Panc1 (cell line): ENCODE measurements at regions not wholly inside any gene's neighbourhood (a gene's known extent, or its start where the extent isn't known, plus 50 kb on each side); places are given as distances from the start of the nearest gene placed in this dataset.
A peak's percentile ranks its signal among the peaks of the same experiment; 100 is the strongest.

ENCODE experiments used
- ATAC-seq: fragments of 200-7000 bp; cut with Tn5 transposase; 2 replicates; pipeline ENCODE4 v1.9.1; 2020; ENCODE audit warnings: mild to moderate bottlenecking, moderate library complexity
- BruUV-seq: library from RNA; stranded (reverse); fragments of 400-500 nt; replicated peaks from 2 replicates; lab custom pipeline; 2021; lab: Mats Ljungman, UMichigan
- CTCF ChIA-PET: fragments of 300-600 bp; sonication (Branson Sonifier 250); formaldehyde crosslinking; loops from one replicate; lab custom pipeline; 2022; ENCODE audit warnings: antibody characterized with exemption; lab: Charles Lee
- POLR2A ChIA-PET: fragments of 300-600 bp; sonication (Branson Sonifier 250); formaldehyde crosslinking; loops from one replicate; lab custom pipeline; 2022; ENCODE audit warnings: antibody characterized with exemption; lab: Charles Lee
- DNase-seq: peaks from one replicate; pipeline ENCODE4 v3.0.0-alpha.2; 2010; ENCODE audit warnings: low read depth, low spot score
- H3K27ac ChIP-seq: 2 replicates; pipeline ENCODE4 v1.5.1; 2011; ENCODE audit warnings: mild to moderate bottlenecking, low read length, inconsistent platforms
- H3K27me3 ChIP-seq: fragments of 200-500 bp; sonication (Bioruptor generic); 2 replicates; pipeline ENCODE4 v1.6.0; 2014; ENCODE audit warnings: low read length, inconsistent platforms; ENCODE audit not compliant: control insufficient read depth, insufficient read depth
- H3K36me3 ChIP-seq: fragments of 200-500 bp; sonication (Bioruptor generic); 2 replicates; pipeline ENCODE4 v1.5.1; 2014; ENCODE audit warnings: inconsistent platforms, mild to moderate bottlenecking, low read length, moderate library complexity; ENCODE audit not compliant: control insufficient read depth, insufficient read depth
- H3K4me1 ChIP-seq: 2 replicates; pipeline ENCODE4 v1.5.1; 2011; ENCODE audit warnings: inconsistent platforms, mild to moderate bottlenecking, low read length, moderate library complexity; ENCODE audit not compliant: control insufficient read depth, insufficient read depth
- H3K4me3 ChIP-seq, 2 experiments: 2 replicates each; pipeline ENCODE4 v1.5.1; 2011 to 2012; ENCODE audit warnings: low read depth in 2 of 2, low read length in 2 of 2, mild to moderate bottlenecking in 2 of 2, inconsistent platforms in 1 of 2, moderate library complexity in 1 of 2
- H3K9me3 ChIP-seq: fragments of 200-500 bp; sonication (Bioruptor generic); 2 replicates; pipeline ENCODE4 v1.5.1; 2014; ENCODE audit warnings: low read depth, mild to moderate bottlenecking, inconsistent platforms, low read length, moderate library complexity; ENCODE audit not compliant: control insufficient read depth, insufficient read depth
- POLR2AphosphoS5 ChIP-seq: IDR thresholded peaks from 2 replicates; pipeline ENCODE4 v1.6.1; 2012; ENCODE audit warnings: mild to moderate bottlenecking, low read depth, low read length, moderate library complexity
- TCF7L2 ChIP-seq: IDR thresholded peaks from 2 replicates; pipeline ENCODE4 v1.6.1; 2011; ENCODE audit warnings: mild to moderate bottlenecking, low read depth, low read length, inconsistent platforms
- in situ Hi-C: cut with HindIII; loops from 2 replicates; pipeline ENCODE4 v1.10.0; 2016; ENCODE audit warnings: low sequenced_read_pairs, low pct_unique_long_range_greater_than_20kb
- intact Hi-C: fragments of 100-400 bp; cut with micrococcal nuclease; formaldehyde crosslinking; loops from one replicate; pipeline ENCODE4 v1.10.0; 2022; ENCODE audit not compliant: unreplicated experiment
- TF ChIP-seq, protein P1 (sequence below): fragments of 450-650 bp; IDR thresholded peaks from 2 replicates; pipeline ENCODE4 v1.5.1; 2017; ENCODE audit warnings: mild to moderate bottlenecking
- TF ChIP-seq, protein P2 (sequence below), 2 experiments: IDR thresholded peaks; 2 replicates each; pipeline ENCODE4 v1.6.1; 2011 to 2012; ENCODE audit warnings: low read depth in 2 of 2, control low read depth in 1 of 2, low read length in 1 of 2, mild to moderate bottlenecking in 1 of 2, moderate library complexity in 1 of 2; ENCODE audit not compliant: insufficient read depth in 1 of 2

DNA sequence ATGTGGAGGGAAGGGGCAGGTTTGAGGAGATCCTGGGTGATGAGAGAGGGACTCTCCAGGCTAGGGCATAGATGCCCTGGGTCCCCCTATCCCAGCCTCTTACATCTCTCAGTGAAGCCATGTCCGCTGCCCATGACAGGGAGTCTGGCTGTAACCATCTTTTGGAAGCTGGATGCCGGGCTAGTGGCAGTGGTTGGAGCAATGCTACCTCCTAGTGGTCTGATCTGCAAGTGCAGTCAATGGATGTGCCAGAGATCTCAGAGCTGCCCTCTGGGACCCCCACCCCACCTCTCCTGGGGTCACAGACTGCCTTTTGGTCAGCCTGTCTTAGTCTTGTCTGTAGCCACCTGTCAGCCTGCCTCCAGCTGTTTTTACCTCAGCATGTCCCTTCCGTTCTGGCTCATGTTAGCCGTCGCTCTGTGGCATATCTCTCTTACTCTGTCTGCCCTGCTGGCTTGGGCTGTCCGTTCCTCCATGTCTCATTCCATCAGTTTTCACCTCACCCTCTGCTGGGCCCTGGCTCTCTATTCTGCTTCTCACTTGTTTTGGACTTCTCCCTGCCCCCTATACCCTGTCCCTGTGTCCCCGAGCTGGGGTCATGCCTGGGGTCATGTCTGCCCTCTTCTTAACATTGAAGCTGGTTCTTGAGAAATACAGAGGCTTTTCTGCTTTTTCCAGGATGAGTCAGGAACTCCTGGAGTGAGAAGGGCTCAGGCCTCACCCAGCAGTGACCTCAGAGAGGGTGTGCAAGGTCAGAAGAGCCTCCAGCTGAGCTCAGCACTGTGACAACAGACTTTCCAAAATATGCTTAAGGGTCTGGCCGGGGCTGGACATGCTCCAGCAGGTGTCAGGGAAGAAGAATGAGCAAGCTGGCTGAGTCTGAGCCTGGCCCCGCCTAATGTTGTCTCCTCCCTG is 52.0 kb upstream of the THY1 start:
- in situ Hi-C loops, result no loop called here

DNA sequence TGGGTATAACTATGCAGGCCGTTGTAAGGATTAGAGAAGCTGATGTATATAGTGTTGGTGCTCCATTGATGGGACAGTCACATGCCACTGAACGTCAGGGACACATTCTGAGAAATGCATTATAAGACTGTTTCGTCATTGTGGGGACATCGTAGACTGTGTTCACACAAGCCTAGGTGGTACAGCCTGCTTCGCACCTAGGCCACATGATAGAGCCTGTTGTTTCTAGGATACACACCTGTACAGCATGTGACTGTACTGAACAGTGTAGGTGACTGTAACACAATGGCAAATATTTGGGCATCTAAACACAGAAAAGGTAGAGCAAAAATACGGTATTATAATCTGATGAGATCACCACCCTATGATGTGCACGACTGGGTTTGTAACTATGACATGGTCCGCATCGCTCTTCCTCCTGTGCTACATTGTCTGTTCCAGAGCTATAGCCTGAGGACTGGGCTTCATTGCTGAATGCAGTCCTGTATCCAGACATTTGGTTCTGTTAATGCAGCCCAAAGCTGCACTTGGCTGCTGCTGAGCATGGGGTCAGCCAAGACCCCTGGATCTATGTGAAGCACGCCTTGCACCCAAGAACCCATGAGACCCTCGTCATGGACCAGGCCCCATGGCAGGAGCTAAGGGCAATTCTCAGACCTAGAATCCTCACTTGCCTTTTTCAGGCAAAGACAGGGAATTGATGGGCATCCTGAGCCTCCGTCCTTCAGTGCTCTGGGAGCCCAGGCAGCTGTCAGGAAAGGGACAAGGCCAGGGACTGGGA is 51.1 kb upstream of the THY1 start:
- DNase-seq (no peak), ATAC-seq (peak; percentile 28)
- Histone ChIP-seq H3K27ac (no peak overlapping the region), H3K27me3 (no peaks in the 10 kb centered on the region), H3K36me3 (no peaks in the 10 kb centered on the region), H3K4me1 (no peaks in the 10 kb centered on the region), H3K4me3 (no peak overlapping the region), H3K9me3 (no peaks in the 10 kb centered on the region)
- intact Hi-C loops, result loop anchor here (2.0 to 5.0 kb wide), 2 partner anchors 92 to 135 kb away; partner anchors contain the start of gene USP2
- ChIA-PET POLR2A (interaction anchor here (1.0 kb wide), 1 partner anchor 91 kb away, joined by 3 read pairs; no protein-coding TSS in a partner anchor), CTCF (interaction anchor here (0.6 to 1.8 kb wide), 13 partner anchors 15 to 437 kb away, joined by 3 to 18 read pairs (median 4); partner anchors contain the start of gene USP2)
- TF ChIP-seq TCF7L2, result no peak
- TF ChIP-seq POLR2AphosphoS5, result no peak
- TF ChIP-seq, protein P1, sequence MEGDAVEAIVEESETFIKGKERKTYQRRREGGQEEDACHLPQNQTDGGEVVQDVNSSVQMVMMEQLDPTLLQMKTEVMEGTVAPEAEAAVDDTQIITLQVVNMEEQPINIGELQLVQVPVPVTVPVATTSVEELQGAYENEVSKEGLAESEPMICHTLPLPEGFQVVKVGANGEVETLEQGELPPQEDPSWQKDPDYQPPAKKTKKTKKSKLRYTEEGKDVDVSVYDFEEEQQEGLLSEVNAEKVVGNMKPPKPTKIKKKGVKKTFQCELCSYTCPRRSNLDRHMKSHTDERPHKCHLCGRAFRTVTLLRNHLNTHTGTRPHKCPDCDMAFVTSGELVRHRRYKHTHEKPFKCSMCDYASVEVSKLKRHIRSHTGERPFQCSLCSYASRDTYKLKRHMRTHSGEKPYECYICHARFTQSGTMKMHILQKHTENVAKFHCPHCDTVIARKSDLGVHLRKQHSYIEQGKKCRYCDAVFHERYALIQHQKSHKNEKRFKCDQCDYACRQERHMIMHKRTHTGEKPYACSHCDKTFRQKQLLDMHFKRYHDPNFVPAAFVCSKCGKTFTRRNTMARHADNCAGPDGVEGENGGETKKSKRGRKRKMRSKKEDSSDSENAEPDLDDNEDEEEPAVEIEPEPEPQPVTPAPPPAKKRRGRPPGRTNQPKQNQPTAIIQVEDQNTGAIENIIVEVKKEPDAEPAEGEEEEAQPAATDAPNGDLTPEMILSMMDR, result 0 out of 2 replicates have a peak, but pooled peaks have one; percentile 6
- TF ChIP-seq, protein P2, sequence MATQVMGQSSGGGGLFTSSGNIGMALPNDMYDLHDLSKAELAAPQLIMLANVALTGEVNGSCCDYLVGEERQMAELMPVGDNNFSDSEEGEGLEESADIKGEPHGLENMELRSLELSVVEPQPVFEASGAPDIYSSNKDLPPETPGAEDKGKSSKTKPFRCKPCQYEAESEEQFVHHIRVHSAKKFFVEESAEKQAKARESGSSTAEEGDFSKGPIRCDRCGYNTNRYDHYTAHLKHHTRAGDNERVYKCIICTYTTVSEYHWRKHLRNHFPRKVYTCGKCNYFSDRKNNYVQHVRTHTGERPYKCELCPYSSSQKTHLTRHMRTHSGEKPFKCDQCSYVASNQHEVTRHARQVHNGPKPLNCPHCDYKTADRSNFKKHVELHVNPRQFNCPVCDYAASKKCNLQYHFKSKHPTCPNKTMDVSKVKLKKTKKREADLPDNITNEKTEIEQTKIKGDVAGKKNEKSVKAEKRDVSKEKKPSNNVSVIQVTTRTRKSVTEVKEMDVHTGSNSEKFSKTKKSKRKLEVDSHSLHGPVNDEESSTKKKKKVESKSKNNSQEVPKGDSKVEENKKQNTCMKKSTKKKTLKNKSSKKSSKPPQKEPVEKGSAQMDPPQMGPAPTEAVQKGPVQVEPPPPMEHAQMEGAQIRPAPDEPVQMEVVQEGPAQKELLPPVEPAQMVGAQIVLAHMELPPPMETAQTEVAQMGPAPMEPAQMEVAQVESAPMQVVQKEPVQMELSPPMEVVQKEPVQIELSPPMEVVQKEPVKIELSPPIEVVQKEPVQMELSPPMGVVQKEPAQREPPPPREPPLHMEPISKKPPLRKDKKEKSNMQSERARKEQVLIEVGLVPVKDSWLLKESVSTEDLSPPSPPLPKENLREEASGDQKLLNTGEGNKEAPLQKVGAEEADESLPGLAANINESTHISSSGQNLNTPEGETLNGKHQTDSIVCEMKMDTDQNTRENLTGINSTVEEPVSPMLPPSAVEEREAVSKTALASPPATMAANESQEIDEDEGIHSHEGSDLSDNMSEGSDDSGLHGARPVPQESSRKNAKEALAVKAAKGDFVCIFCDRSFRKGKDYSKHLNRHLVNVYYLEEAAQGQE (IDR thresholded peaks at IDR 0.05; ENCODE audit: insufficient read depth in 1 of 2, low read depth in 2 of 2, low read length in 1 of 2), result no peak
- no TSS peak for BruUV-seq
- in situ Hi-C loops, result no loop called here

More for the DNA sequence above, 52.0 kb upstream of the THY1 start:
- Histone ChIP-seq H3K4me1 (no peaks in the 10 kb centered on the region), H3K9me3 (no peaks in the 10 kb centered on the region), H3K36me3 (no peaks in the 10 kb centered on the region), H3K27ac (no peak overlapping the region), H3K4me3 (no peak overlapping the region), H3K27me3 (no peaks in the 10 kb centered on the region)
- TF ChIP-seq, protein P2 (IDR thresholded peaks at IDR 0.05; ENCODE audit: insufficient read depth in 1 of 2, low read depth in 2 of 2, low read length in 1 of 2), result no peak
- TF ChIP-seq, protein P1, result peak; percentile 98
- TF ChIP-seq POLR2AphosphoS5, result no peak
- ATAC-seq (peak; percentile 85), DNase-seq (peak; percentile 58)
- ChIA-PET POLR2A (interaction anchor here (1.0 kb wide), 1 partner anchor 92 kb away, joined by 3 read pairs; no protein-coding TSS in a partner anchor), CTCF (interaction anchor here (0.5 to 1.8 kb wide), 21 partner anchors 15 to 438 kb away, joined by 3 to 18 read pairs (median 4); partner anchors contain the start of gene USP2)
- intact Hi-C loops, result loop anchor here (2.0 to 5.0 kb wide), 2 partner anchors 93 to 136 kb away; partner anchors contain the start of gene USP2
- no TSS peak for BruUV-seq
